ENCODE measurements at regions not wholly inside any gene's neighbourhood (a gene's known extent, or its start where the extent isn't known, plus 50 kb on each side); places are given as distances from the start of the nearest gene placed in this dataset.

GRCh38 chrX:4881277-4881676, 1167.8 kb upstream of the PRKX start:
- Histone ChIP-seq H2AFZ (replicated peaks; ENCODE audit: low read length, poor library complexity) (no peak overlapping the region), H4K91ac (ENCODE audit: insufficient read depth, low read depth, low read length) (no peak overlapping the region), H2AK5ac (ENCODE audit: low read depth, low read length) (no peak overlapping the region), H3K4ac (ENCODE audit: low read depth, low read length) (no peak overlapping the region), H2BK5ac (ENCODE audit: low read depth, low read length, poor library complexity, severe bottlenecking) (no peak overlapping the region), H4K5ac (ENCODE audit: low read depth, low read length) (no peak overlapping the region), H2BK15ac (ENCODE audit: low read depth, low read length) (no peak overlapping the region), H3K14ac (replicated peaks; ENCODE audit: low read depth, low read length) (no peak overlapping the region), H3K9me3 (ENCODE audit: control insufficient read depth, insufficient read depth, low read length) (peaks cover 7% of the 10 kb centered on the region; the same call in 1 of the 2 replicates), H3K4me3 (ENCODE audit: insufficient read depth, low read depth, low read length) (no peak overlapping the region), H2BK20ac (ENCODE audit: low read depth, low read length) (no peak overlapping the region), H4K20me1 (ENCODE audit: insufficient read depth, low read length) (no peaks in the 10 kb centered on the region), H3K18ac (ENCODE audit: low read depth, low read length) (no peak overlapping the region), H3K36me3 (ENCODE audit: control insufficient read depth, insufficient read depth, low read length) (no peaks in the 10 kb centered on the region), H3K23ac (ENCODE audit: low read depth, low read length) (no peak overlapping the region), H3K4me1 (ENCODE audit: control insufficient read depth, insufficient read depth, low read length) (no peaks in the 10 kb centered on the region), H3K4me2 (ENCODE audit: low read depth, low read length) (no peak overlapping the region), H3K9ac (ENCODE audit: low read depth, low read length) (no peak overlapping the region), H3K79me1 (ENCODE audit: low read depth in 1 of 2, low read length in 2 of 2) (no peaks in the 10 kb centered on the region), H3K27me3 (ENCODE audit: control insufficient read depth, insufficient read depth, low read length) (no peaks in the 10 kb centered on the region), H2AK9ac (replicated peaks; ENCODE audit: low read depth, low read length, poor library complexity) (no peak overlapping the region), H3K9me1 (ENCODE audit: insufficient read depth, low read length) (no peaks in the 10 kb centered on the region), H3K56ac (ENCODE audit: extremely low read depth, insufficient read depth, low read length) (no peak overlapping the region), H3K27ac (ENCODE audit: insufficient read depth, low read length) (no peak overlapping the region), H4K8ac (ENCODE audit: low read depth in 2 of 2, low read length in 2 of 2) (no peak overlapping the region), H2BK120ac (ENCODE audit: low read depth, low read length) (no peak overlapping the region)
- dilution Hi-C loops (cut with HindIII; ENCODE audit: low sequenced_read_pairs, unreplicated experiment) (no loop called here), intact Hi-C loops (cut with micrococcal nuclease) (no loop called here), in situ Hi-C loops (cut with MboI; ENCODE audit: low sequenced_read_pairs) (no loop called here)
- TF ChIP-seq POLR2A (IDR thresholded peaks at IDR 0.05; ENCODE audit: low read depth, low read length): no peak
- TF ChIP-seq RAD21 (IDR thresholded peaks at IDR 0.05; ENCODE audit: low read length): no peak
- TF ChIP-seq FOS (IDR thresholded peaks at IDR 0.05; ENCODE audit: low read depth, low read length): no peak
- TF ChIP-seq RCOR1 (IDR thresholded peaks at IDR 0.05; ENCODE audit: insufficient replicate concordance, low read length): no peak
- TF ChIP-seq, protein P1, sequence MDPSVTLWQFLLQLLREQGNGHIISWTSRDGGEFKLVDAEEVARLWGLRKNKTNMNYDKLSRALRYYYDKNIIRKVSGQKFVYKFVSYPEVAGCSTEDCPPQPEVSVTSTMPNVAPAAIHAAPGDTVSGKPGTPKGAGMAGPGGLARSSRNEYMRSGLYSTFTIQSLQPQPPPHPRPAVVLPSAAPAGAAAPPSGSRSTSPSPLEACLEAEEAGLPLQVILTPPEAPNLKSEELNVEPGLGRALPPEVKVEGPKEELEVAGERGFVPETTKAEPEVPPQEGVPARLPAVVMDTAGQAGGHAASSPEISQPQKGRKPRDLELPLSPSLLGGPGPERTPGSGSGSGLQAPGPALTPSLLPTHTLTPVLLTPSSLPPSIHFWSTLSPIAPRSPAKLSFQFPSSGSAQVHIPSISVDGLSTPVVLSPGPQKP (IDR thresholded peaks at IDR 0.05; ENCODE audit: borderline replicate concordance, low read depth, low read length): no peak
- no peak for TF ChIP-seq USF2 (IDR thresholded peaks at IDR 0.05; ENCODE audit: low read depth, low read length)
- TF ChIP-seq, protein P2, sequence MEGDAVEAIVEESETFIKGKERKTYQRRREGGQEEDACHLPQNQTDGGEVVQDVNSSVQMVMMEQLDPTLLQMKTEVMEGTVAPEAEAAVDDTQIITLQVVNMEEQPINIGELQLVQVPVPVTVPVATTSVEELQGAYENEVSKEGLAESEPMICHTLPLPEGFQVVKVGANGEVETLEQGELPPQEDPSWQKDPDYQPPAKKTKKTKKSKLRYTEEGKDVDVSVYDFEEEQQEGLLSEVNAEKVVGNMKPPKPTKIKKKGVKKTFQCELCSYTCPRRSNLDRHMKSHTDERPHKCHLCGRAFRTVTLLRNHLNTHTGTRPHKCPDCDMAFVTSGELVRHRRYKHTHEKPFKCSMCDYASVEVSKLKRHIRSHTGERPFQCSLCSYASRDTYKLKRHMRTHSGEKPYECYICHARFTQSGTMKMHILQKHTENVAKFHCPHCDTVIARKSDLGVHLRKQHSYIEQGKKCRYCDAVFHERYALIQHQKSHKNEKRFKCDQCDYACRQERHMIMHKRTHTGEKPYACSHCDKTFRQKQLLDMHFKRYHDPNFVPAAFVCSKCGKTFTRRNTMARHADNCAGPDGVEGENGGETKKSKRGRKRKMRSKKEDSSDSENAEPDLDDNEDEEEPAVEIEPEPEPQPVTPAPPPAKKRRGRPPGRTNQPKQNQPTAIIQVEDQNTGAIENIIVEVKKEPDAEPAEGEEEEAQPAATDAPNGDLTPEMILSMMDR (conservative IDR thresholded peaks at IDR 0.05; ENCODE audit: low read depth, low read length): no peak
- no peak for TF ChIP-seq CHD1 (IDR thresholded peaks at IDR 0.05; ENCODE audit: low read depth, low read length)
- no peak for TF ChIP-seq MXI1 (IDR thresholded peaks at IDR 0.05; ENCODE audit: borderline replicate concordance, low read depth, low read length)
- no peak for TF ChIP-seq NFE2L2 (IDR thresholded peaks at IDR 0.05; ENCODE audit: low read depth, low read length)
- TF ChIP-seq RFX5 (IDR thresholded peaks at IDR 0.05; ENCODE audit: low read depth, low read length): no peak
- no peak for TF ChIP-seq BHLHE40 (IDR thresholded peaks at IDR 0.05; ENCODE audit: low read depth, low read length)
- TF ChIP-seq CEBPB (IDR thresholded peaks at IDR 0.05; ENCODE audit: low read depth, low read length): no peak
- no peak for TF ChIP-seq MAZ (IDR thresholded peaks at IDR 0.05; ENCODE audit: borderline replicate concordance, low read depth, low read length)
- no peak for TF ChIP-seq MAFK (IDR thresholded peaks at IDR 0.05; ENCODE audit: low read depth, low read length)
- TF ChIP-seq SMC3 (IDR thresholded peaks at IDR 0.05; ENCODE audit: low read depth, low read length): no peak
- WGBS, 2 experiments (ENCODE audit: extremely low coverage in 2 of 2, insufficient read length in 1 of 2): 0% methylated on average over 1 of the region's 2 CpGs; no CpG with 5 or more reads in 1 of the 2 experiments
- BruUV-seq (replicated peaks): no TSS peak
- ChIA-PET POLR2A (ENCODE audit: unreplicated experiment) (no interaction called here), CTCF (no interaction called here)
- ATAC-seq (ENCODE audit: low read depth) (no peak), DNase-seq (no peak)

Measured in IMR-90 (cell line).